Activated CD4-positive, alpha-beta memory T cell treated with anti-CD3 and anti-CD28 coated beads, Interleukin-2, amount 10 ng/mL, durations not matched to agents 7 days and 5 days (primary cell): ENCODE measurements at regions not wholly inside any gene's neighbourhood (a gene's known extent, or its start where the extent isn't known, plus 50 kb on each side); places are given as distances from the start of the nearest gene placed in this dataset.

Experiments
- CTCF ChIA-PET: fragments of 350-600 bp; sonication (Branson Sonifier 250); formaldehyde crosslinking; loops from one replicate; lab custom pipeline; 2021; ENCODE audit warnings: antibody characterized with exemption, inconsistent platforms; lab: Charles Lee
- POLR2A ChIA-PET: fragments of 350-600 bp; sonication (Branson Sonifier 250); formaldehyde crosslinking; loops from one replicate; lab custom pipeline; 2021; ENCODE audit warnings: antibody characterized with exemption; lab: Charles Lee
- DNase-seq: peaks from one replicate; pipeline ENCODE4 v3.0.0-alpha.2; 2020
- H3K27ac Mint-ChIP-seq: one replicate; pipeline ENCODE4 v1.8.0; 2021; ENCODE audit warnings: mild to moderate bottlenecking, mixed read lengths
- H3K27me3 Mint-ChIP-seq: one replicate; pipeline ENCODE4 v1.8.0; 2021; ENCODE audit warnings: mixed read lengths
- H3K36me3 Mint-ChIP-seq: one replicate; pipeline ENCODE4 v1.8.0; 2021; ENCODE audit warnings: low read depth, mixed read lengths
- H3K4me1 Mint-ChIP-seq: one replicate; pipeline ENCODE4 v1.8.0; 2021; ENCODE audit warnings: mixed read lengths
- H3K4me3 Mint-ChIP-seq: one replicate; pipeline ENCODE4 v1.8.0; 2021; ENCODE audit warnings: mild to moderate bottlenecking, mixed read lengths
- H3K9me3 Mint-ChIP-seq: one replicate; pipeline ENCODE4 v1.8.0; 2021; ENCODE audit warnings: mixed read lengths

GRCh38 chr22:49469896-49470740 is 357.6 kb downstream of the BRD1 start:
- no peak overlapping the region for H3K4me3 Mint-ChIP-seq
- no peak overlapping the region for H3K27ac Mint-ChIP-seq
- no peaks in the 10 kb centered on the region for H3K4me1 Mint-ChIP-seq
- no peaks in the 10 kb centered on the region for H3K9me3 Mint-ChIP-seq
- POLR2A ChIA-PET, result no interaction called here
- DNase-seq, result no peak
- CTCF ChIA-PET, result no interaction called here
- H3K27me3 Mint-ChIP-seq, result no peaks in the 10 kb centered on the region
- H3K36me3 Mint-ChIP-seq, result no peaks in the 10 kb centered on the region

GRCh38 chr22:49468487-49469198 is 359.0 kb downstream of the BRD1 start:
- Mint-ChIP-seq H3K4me1 (no peaks in the 10 kb centered on the region), H3K27me3 (no peaks in the 10 kb centered on the region), H3K27ac (no peak overlapping the region), H3K36me3 (no peaks in the 10 kb centered on the region), H3K9me3 (no peaks in the 10 kb centered on the region), H3K4me3 (no peak overlapping the region)
- POLR2A ChIA-PET, result no interaction called here
- DNase-seq, result no peak
- CTCF ChIA-PET, result no interaction called here

- ChIA-PET POLR2A (no interaction called here), CTCF (no interaction called here)
- H3K27ac Mint-ChIP-seq, result no peak overlapping the region
- DNase-seq, result no peak
- no peaks in the 10 kb centered on the region for H3K36me3 Mint-ChIP-seq
- H3K4me1 Mint-ChIP-seq, result no peaks in the 10 kb centered on the region
- no peak overlapping the region for H3K4me3 Mint-ChIP-seq
- no peaks in the 10 kb centered on the region for H3K9me3 Mint-ChIP-seq
- no peaks in the 10 kb centered on the region for H3K27me3 Mint-ChIP-seq
Observed at GRCh38 chr22:49466878-49467595, 360.6 kb downstream of the BRD1 start.

- DNase-seq, result no peak
- POLR2A ChIA-PET, result no interaction called here
- H3K4me1 Mint-ChIP-seq, result no peaks in the 10 kb centered on the region
Observed at GRCh38 chr22:49464037-49464436, 363.6 kb downstream of the BRD1 start.

GRCh38 chr22:49462795-49463194 is 364.9 kb downstream of the BRD1 start:
- H3K4me1 Mint-ChIP-seq, result no peaks in the 10 kb centered on the region
- no peak overlapping the region for H3K27ac Mint-ChIP-seq
- no peaks in the 10 kb centered on the region for H3K9me3 Mint-ChIP-seq
- ChIA-PET POLR2A (no interaction called here), CTCF (no interaction called here)
- H3K4me3 Mint-ChIP-seq, result no peak overlapping the region
- H3K36me3 Mint-ChIP-seq, result no peaks in the 10 kb centered on the region
- H3K27me3 Mint-ChIP-seq, result no peaks in the 10 kb centered on the region
- peak; percentile 23 for DNase-seq

More at GRCh38 chr22:49464037-49464436, 363.6 kb downstream of the BRD1 start:
- H3K9me3 Mint-ChIP-seq, result no peaks in the 10 kb centered on the region
- H3K4me3 Mint-ChIP-seq, result no peak overlapping the region
- no peak overlapping the region for H3K27ac Mint-ChIP-seq
- CTCF ChIA-PET, result no interaction called here
- no peaks in the 10 kb centered on the region for H3K36me3 Mint-ChIP-seq
- H3K27me3 Mint-ChIP-seq, result no peaks in the 10 kb centered on the region

- no peaks in the 10 kb centered on the region for H3K36me3 Mint-ChIP-seq
- DNase-seq, result no peak
- H3K4me3 Mint-ChIP-seq, result no peak overlapping the region
- no peaks in the 10 kb centered on the region for H3K9me3 Mint-ChIP-seq
- no peaks in the 10 kb centered on the region for H3K4me1 Mint-ChIP-seq
- CTCF ChIA-PET, result no interaction called here
- no peak overlapping the region for H3K27ac Mint-ChIP-seq
- no peaks in the 10 kb centered on the region for H3K27me3 Mint-ChIP-seq
- POLR2A ChIA-PET, result no interaction called here
Observed at GRCh38 chr22:49462291-49462690, 365.4 kb downstream of the BRD1 start.

- H3K36me3 Mint-ChIP-seq, result no peaks in the 10 kb centered on the region
- H3K4me1 Mint-ChIP-seq, result no peaks in the 10 kb centered on the region
- DNase-seq, result no peak
- H3K27ac Mint-ChIP-seq, result no peak overlapping the region
- H3K27me3 Mint-ChIP-seq, result no peaks in the 10 kb centered on the region
- CTCF ChIA-PET, result no interaction called here
- no peaks in the 10 kb centered on the region for H3K9me3 Mint-ChIP-seq
- H3K4me3 Mint-ChIP-seq, result no peak overlapping the region
- POLR2A ChIA-PET, result no interaction called here
Observed at GRCh38 chr22:49461674-49462073, 366.0 kb downstream of the BRD1 start.

GRCh38 chr22:49460592-49461281 is 366.9 kb downstream of the BRD1 start:
- no peak for DNase-seq
- Mint-ChIP-seq H3K4me1 (no peaks in the 10 kb centered on the region), H3K36me3 (no peaks in the 10 kb centered on the region), H3K9me3 (no peaks in the 10 kb centered on the region), H3K27me3 (no peaks in the 10 kb centered on the region), H3K4me3 (no peak overlapping the region), H3K27ac (no peak overlapping the region)
- POLR2A ChIA-PET, result no interaction called here
- CTCF ChIA-PET, result no interaction called here

- Mint-ChIP-seq H3K4me1 (no peaks in the 10 kb centered on the region), H3K27ac (no peak overlapping the region), H3K9me3 (no peaks in the 10 kb centered on the region), H3K36me3 (no peaks in the 10 kb centered on the region), H3K4me3 (no peak overlapping the region), H3K27me3 (no peaks in the 10 kb centered on the region)
- CTCF ChIA-PET, result no interaction called here
- DNase-seq, result no peak
- POLR2A ChIA-PET, result no interaction called here
Observed at GRCh38 chr22:49460091-49460490, 367.6 kb downstream of the BRD1 start.

GRCh38 chr22:49458708-49459099 is 369.0 kb downstream of the BRD1 start:
- Mint-ChIP-seq H3K9me3 (no peaks in the 10 kb centered on the region), H3K4me3 (no peak overlapping the region), H3K4me1 (no peaks in the 10 kb centered on the region), H3K36me3 (no peaks in the 10 kb centered on the region), H3K27me3 (no peaks in the 10 kb centered on the region), H3K27ac (no peak overlapping the region)
- no peak for DNase-seq
- ChIA-PET POLR2A (no interaction called here), CTCF (no interaction called here)

- POLR2A ChIA-PET, result no interaction called here
- CTCF ChIA-PET, result no interaction called here
- Mint-ChIP-seq H3K4me3 (no peak overlapping the region), H3K27ac (no peak overlapping the region), H3K36me3 (no peaks in the 10 kb centered on the region), H3K4me1 (no peaks in the 10 kb centered on the region), H3K27me3 (no peaks in the 10 kb centered on the region), H3K9me3 (no peaks in the 10 kb centered on the region)
- no peak for DNase-seq
Observed at GRCh38 chr22:49457946-49458707, 369.5 kb downstream of the BRD1 start.

- DNase-seq, result no peak
- no peaks in the 10 kb centered on the region for H3K9me3 Mint-ChIP-seq
- H3K4me3 Mint-ChIP-seq, result no peak overlapping the region
- ChIA-PET CTCF (no interaction called here), POLR2A (no interaction called here)
- H3K36me3 Mint-ChIP-seq, result no peaks in the 10 kb centered on the region
- no peaks in the 10 kb centered on the region for H3K4me1 Mint-ChIP-seq
- no peaks in the 10 kb centered on the region for H3K27me3 Mint-ChIP-seq
- no peak overlapping the region for H3K27ac Mint-ChIP-seq
Observed at GRCh38 chr22:49457146-49457545, 370.5 kb downstream of the BRD1 start.
